ENCODE measurements at regions not wholly inside any gene's neighbourhood (a gene's known extent, or its start where the extent isn't known, plus 50 kb on each side); places are given as distances from the start of the nearest gene placed in this dataset.

DNA sequence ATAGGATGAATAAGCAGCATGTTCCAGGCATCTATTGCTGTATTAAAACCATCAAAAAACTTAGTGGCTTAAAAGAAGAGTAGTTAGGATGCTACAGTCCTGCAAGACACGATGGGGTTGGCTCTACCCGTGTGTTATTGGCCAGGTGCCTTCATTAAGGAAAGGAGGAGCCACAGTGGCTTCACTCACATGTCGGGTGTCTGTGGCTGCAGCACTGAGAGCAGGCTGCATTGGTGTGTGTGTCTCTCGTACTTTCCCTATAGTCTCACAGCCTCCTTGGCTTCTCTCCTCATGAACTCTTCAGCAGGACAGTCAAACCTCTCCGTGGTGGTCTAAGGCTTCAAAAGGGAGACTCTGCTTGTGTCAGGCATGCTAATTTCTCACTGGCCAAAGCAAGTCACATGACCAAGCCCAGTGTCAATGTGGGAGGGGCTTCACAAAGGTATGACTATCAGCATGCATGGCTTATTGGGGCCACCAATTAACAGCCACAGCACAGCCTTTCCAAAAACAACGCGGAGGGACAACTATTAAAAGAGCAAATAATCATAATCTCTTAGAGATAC, 402.8 kb downstream of the KIF16B start:
- TF ChIP-seq CTCF (conservative IDR thresholded peaks at IDR 0.05; ENCODE audit: low read depth, low read length) (no peak), RAD21 (IDR thresholded peaks at IDR 0.05; ENCODE audit: low read length) (no peak), SMC3 (IDR thresholded peaks at IDR 0.05; ENCODE audit: low read depth, low read length) (no peak), CEBPB (IDR thresholded peaks at IDR 0.05; ENCODE audit: low read depth, low read length) (no peak), POLR2A (IDR thresholded peaks at IDR 0.05; ENCODE audit: low read depth, low read length) (no peak), NFE2L2 (IDR thresholded peaks at IDR 0.05; ENCODE audit: low read depth, low read length) (no peak), BHLHE40 (IDR thresholded peaks at IDR 0.05; ENCODE audit: low read depth, low read length) (no peak), MAZ (IDR thresholded peaks at IDR 0.05; ENCODE audit: borderline replicate concordance, low read depth, low read length) (no peak), CHD1 (IDR thresholded peaks at IDR 0.05; ENCODE audit: low read depth, low read length) (no peak), FOS (IDR thresholded peaks at IDR 0.05; ENCODE audit: low read depth, low read length) (no peak), MXI1 (IDR thresholded peaks at IDR 0.05; ENCODE audit: borderline replicate concordance, low read depth, low read length) (no peak), RCOR1 (IDR thresholded peaks at IDR 0.05; ENCODE audit: insufficient replicate concordance, low read length) (no peak)
- TF ChIP-seq, protein P1, sequence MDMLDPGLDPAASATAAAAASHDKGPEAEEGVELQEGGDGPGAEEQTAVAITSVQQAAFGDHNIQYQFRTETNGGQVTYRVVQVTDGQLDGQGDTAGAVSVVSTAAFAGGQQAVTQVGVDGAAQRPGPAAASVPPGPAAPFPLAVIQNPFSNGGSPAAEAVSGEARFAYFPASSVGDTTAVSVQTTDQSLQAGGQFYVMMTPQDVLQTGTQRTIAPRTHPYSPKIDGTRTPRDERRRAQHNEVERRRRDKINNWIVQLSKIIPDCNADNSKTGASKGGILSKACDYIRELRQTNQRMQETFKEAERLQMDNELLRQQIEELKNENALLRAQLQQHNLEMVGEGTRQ (IDR thresholded peaks at IDR 0.05; ENCODE audit: low read depth, low read length): no peak
